OCI-LY1 (cell line): ENCODE measurements at regions not wholly inside any gene's neighbourhood (a gene's known extent, or its start where the extent isn't known, plus 50 kb on each side); places are given as distances from the start of the nearest gene placed in this dataset.

Source experiments
- CTCF ChIP-seq: fragments of 200-600 bp; sonication (generic), shearing (Covaris generic); IDR thresholded peaks from 2 replicates; pipeline ENCODE4 v1.5.1; 2017; ENCODE audit warnings: mild to moderate bottlenecking, antibody characterized with exemption, low read length, moderate library complexity, mixed read lengths
- EZH2 ChIP-seq: fragments of 200-600 bp; sonication (generic), shearing (Covaris generic); IDR thresholded peaks from 2 replicates; pipeline ENCODE4 v1.8.0; 2017; ENCODE audit warnings: borderline replicate concordance, mixed run types, mild to moderate bottlenecking, antibody characterized with exemption, low read length, moderate library complexity, mixed read lengths

DNA sequence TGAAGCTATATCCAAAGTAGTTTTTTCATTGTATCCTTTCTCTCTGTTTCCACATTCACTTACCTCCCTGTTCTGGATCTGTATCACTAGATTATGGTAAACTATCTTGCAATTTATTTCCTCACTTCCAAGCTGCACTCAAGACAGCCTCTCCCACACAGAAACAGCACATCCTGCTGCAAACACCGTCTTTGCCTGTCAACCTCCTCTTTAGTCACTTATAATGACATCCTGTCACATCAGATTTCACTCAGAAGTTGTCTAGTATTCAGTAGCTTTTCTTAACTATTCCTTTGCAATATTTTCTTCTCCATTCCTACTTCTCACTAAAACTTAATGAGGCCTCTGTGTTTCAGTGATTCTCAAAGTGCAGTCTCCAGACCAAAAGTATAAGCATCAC lies 490.8 kb downstream of the IGSF11 start:
- TF ChIP-seq CTCF (no peak), EZH2 (no peak)
